ENCODE measurements at regions not wholly inside any gene's neighbourhood (a gene's known extent, or its start where the extent isn't known, plus 50 kb on each side); places are given as distances from the start of the nearest gene placed in this dataset.

DNA sequence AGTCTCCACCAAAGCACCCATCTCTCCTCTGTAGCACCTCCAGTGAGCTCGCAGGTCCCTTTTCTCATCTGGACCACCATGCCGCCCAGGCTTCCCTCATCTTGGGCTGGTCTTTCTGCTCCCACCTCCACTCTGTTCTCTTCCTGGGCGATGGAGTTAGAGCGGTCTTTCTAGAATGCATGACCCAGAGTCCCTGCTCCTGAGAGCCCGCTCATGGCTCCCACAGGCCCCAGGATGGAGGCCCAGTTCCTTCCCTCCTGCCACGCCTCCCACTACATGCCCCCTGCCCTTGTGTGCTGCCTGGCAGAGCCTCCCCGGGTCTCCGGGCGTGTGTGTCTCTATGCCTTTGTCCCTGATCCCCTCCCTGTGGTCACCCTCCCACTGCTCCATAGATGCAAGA lies 100.7 kb upstream of the RTL1 start:
- DNase-seq (ENCODE audit: low spot score) = no peak

DNA sequence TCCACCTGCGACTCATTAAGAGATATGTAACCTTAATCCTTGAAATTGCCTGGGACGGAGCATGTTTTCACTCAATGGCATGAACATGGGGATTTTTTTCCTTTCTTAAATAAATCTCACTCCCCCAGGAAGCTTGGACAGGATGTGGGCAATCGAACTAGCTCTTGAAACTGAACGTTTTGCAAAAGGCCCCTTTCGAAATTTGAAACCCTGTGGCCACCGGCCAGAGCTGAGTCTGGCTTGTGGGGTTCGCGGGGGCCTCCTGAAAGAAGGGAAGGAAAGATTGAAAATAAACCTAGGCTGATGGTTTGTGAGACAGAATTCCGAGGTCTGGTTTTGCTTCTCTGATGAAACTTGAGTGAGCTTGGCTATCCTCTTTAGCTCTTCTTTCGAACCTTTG lies 101.4 kb upstream of the RTL1 start:
- DNase-seq (ENCODE audit: low spot score) = no peak

DNA sequence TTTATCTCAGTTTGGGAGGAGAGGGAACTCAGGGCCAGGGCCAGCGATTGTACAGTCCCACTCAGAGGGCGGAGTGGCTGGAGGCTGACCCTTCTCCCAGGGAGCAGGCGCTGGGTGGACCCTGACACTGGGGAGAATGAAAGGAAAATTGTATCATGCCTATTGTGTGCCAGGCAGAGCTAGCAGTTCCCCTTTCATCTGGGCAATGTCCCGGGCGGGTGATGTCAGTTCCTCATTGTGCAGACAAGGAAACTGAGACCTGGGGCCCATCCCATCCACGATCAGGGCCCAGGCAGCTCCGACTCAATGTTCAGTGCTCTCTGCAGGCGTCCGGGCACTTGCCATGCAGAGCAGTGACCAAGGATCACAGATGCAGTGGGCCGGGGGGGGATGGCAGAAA lies 101.9 kb upstream of the RTL1 start:
- DNase-seq (ENCODE audit: low spot score) = no peak

DNA sequence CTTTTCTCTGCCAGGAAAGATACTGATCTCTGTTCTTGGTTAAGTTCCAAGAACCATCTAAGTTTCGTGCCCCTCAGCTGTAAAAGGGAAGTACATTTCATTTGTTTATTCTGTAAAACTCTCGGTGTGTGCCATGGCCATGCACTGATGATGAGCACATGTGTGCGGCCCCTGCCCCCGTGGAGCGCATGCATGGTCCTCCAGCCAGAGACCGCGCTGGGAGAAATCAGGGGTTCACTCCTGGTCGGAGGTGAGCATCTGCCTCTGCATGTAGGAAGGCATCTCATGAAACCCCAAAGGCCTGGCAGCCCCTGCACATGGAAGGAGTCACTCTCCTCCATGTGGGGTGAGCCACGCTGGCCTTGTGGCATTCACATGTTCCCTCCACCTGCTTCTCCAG lies 102.5 kb upstream of the RTL1 start:
- no peak for DNase-seq (ENCODE audit: low spot score)

GRCh38 chr14:101007004-101007614 lies 103.6 kb upstream of the RTL1 start:
- no peak for DNase-seq (ENCODE audit: low spot score)

- no peak for DNase-seq (ENCODE audit: low spot score)
Measured at GRCh38 chr14:101007765-101008164, 104.2 kb upstream of the RTL1 start.

DNA sequence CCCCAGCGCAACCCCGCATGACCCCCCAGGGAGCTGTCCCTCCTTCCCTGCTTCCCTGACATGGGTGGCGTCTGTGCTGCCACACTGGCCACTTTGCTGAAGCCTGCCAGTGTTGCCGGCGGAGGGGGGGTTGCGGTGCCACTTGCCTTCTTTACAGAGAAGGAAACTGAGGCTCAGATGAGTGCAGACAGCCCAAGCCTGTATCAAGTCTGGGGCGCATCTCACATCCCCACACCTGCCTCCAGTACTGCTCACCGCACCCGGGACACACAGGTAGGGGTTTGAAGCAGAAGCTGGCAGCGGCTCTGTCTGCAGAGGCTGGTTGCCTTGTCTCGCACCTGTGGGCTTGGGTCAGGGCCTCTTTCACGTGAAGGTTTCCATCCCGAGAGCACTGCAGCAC lies 104.7 kb upstream of the RTL1 start:
- no peak for DNase-seq (ENCODE audit: low spot score)

- DNase-seq (ENCODE audit: low spot score) = no peak
Measured at GRCh38 chr14:101008631-101009336, 105.3 kb upstream of the RTL1 start.

GRCh38 chr14:101009531-101009930 lies 106.0 kb upstream of the RTL1 start:
- DNase-seq (ENCODE audit: low spot score) = no peak

GRCh38 chr14:101010293-101010692 lies 106.8 kb upstream of the RTL1 start:
- no peak for DNase-seq (ENCODE audit: low spot score)

DNA sequence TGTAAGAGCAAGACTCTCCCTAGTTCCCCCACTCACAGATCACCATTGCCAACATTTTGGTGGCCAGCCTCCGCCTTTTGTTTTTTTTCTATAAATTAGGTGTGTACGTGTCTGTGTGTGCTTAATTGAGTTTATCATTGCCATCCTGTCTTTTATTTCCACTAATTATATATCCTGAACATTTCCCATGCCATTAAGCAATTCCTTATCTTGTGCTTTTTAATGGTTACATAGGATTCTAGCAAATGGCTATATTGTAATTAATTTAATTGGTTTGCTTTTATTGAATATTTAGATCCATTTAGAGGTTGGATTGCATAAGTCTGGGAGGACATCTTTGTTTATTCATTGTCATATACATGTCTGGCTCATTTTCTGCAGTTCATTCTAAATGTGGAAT lies 107.3 kb upstream of the RTL1 start:
- no peak for DNase-seq (ENCODE audit: low spot score)

DNA sequence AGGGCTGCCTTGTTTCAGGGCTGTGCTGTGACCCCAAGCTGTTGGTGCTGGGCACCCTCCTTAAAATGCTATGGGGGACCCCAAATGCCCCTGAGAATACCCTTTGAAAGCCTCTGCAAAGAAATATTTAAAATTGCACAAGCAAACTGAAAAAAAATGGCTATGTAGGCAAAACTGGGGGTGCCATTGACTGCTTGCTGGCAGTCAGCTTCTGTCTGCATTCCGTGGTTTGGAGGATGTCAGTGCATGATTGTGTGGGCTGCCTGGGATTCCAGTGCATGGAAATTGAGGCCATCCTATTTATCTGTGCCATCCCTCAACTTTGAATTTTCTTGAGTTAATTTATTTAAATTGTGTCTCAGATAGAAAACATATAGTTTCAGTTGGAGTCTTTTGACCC lies 113.7 kb upstream of the RTL1 start:
- no peak for DNase-seq (ENCODE audit: low spot score)

GRCh38 chr14:101017806-101018560 lies 114.5 kb upstream of the RTL1 start:
- DNase-seq (ENCODE audit: low spot score) = no peak

- no peak for DNase-seq (ENCODE audit: low spot score)
Measured at GRCh38 chr14:101018561-101019290, 115.2 kb upstream of the RTL1 start.

- no peak for DNase-seq (ENCODE audit: low spot score)
Measured at GRCh38 chr14:101019541-101019940, 116.0 kb upstream of the RTL1 start.

- DNase-seq (ENCODE audit: low spot score) = no peak
Measured at GRCh38 chr14:101019990-101020710, 116.6 kb upstream of the RTL1 start.

DNA sequence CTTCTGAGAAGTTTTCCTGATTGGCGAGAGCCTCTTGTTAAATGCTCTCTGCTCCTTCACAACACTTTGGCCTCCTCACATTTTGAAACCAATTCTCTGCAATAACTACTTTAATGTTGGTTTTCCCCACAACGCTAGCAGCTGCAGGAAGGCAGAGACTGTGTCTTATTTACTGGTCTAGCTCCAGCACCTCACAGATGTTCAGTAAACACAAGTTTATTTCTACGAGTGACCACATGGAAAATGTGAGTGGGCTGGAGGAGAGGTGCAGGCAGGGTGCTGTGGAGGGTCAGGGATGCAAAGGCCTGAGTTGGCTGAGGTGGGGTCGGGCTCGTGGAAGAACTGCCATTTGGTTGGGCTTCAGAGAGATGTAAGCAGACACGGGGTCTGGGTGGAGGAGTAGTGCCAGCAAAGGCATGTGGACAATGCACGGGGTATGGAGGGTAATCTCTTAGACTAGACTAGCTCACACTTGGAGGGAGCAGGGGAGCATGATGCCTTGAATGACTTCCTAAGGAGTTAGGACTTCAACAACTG lies 117.4 kb upstream of the RTL1 start:
- no peak for DNase-seq (ENCODE audit: low spot score)

DNA sequence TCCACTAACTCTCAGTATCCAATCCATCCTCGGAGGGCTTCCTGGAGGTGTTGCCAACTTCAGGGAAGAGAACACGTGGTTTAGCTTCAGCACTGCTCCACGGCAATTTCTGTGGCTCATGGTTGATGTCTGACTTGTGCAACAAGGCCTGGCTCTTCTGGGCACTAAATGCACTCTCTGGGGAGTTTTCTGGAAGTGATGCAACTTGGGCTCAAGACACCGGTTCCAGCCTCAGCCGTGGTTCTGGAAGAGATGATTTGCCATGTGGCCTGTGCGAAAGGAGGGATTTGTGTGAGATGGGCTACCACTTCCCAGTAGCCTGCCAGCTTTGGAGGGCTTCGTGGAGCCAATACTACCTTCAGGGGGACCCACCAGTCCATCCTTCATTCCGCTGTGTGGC lies 118.6 kb upstream of the RTL1 start:
- DNase-seq (ENCODE audit: low spot score) = no peak

- DNase-seq (ENCODE audit: low spot score) = no peak
Measured at GRCh38 chr14:101022916-101023435, 119.5 kb upstream of the RTL1 start.

GRCh38 chr14:101024686-101025085 lies 121.2 kb upstream of the RTL1 start:
- no peak for DNase-seq (ENCODE audit: low spot score)

- no peak for DNase-seq (ENCODE audit: low spot score)
Measured at GRCh38 chr14:101025131-101025530, 121.6 kb upstream of the RTL1 start.

All from A172 (cell line).